ENCODE measurements at regions not wholly inside any gene's neighbourhood (a gene's known extent, or its start where the extent isn't known, plus 50 kb on each side); places are given as distances from the start of the nearest gene placed in this dataset.
"Not testable (repeated sequence)": the region's sequence is repeated elsewhere in the genome, so short reads cannot be mapped to it uniquely, and the experiment has no call there.

- H3K27ac Mint-ChIP-seq, result no peak overlapping the region
- H3K36me3 Mint-ChIP-seq (ENCODE audit: low read depth), result peaks cover 3% of the 10 kb centered on the region
- DNase-seq (no peak), ATAC-seq (ENCODE audit: low read depth) (no peak)
- H3K4me1 Mint-ChIP-seq, result peaks cover 32% of the 10 kb centered on the region
- no peak for TF ChIP-seq CTCF (IDR thresholded peaks at IDR 0.05)
- intact Hi-C loops (cut with micrococcal nuclease), result no loop called here
- POLR2A ChIA-PET, result interaction anchor here (0.9 kb wide), 1 partner anchor 145 kb away, joined by 4 read pairs; the partner anchor contains the start of gene FNDC3A
- H3K9me3 Mint-ChIP-seq, result peaks cover 11% of the 10 kb centered on the region
- H3K27me3 Mint-ChIP-seq, result no peaks in the 10 kb centered on the region
- CTCF ChIA-PET, result interaction anchor here (0.7 kb wide), 1 partner anchor 62 kb away, joined by 3 read pairs; no protein-coding TSS in a partner anchor
- no peak overlapping the region for H3K4me3 Mint-ChIP-seq
Measured at GRCh38 chr13:48831248-48831647, 144.5 kb upstream of the FNDC3A start.

- H3K36me3 Mint-ChIP-seq (ENCODE audit: low read depth), result peaks cover 3% of the 10 kb centered on the region
- H3K27me3 Mint-ChIP-seq, result no peaks in the 10 kb centered on the region
- H3K4me3 Mint-ChIP-seq, result no peak overlapping the region
- TF ChIP-seq CTCF (IDR thresholded peaks at IDR 0.05), result no peak
- intact Hi-C loops (cut with micrococcal nuclease), result no loop called here
- H3K27ac Mint-ChIP-seq, result no peak overlapping the region
- no peak for ATAC-seq (ENCODE audit: low read depth)
- peaks cover 4% of the 10 kb centered on the region for H3K9me3 Mint-ChIP-seq
- POLR2A ChIA-PET, result no interaction called here
- no peak for DNase-seq
- CTCF ChIA-PET, result no interaction called here
- peaks cover 23% of the 10 kb centered on the region for H3K4me1 Mint-ChIP-seq
Measured at GRCh38 chr13:48833412-48833811, 142.3 kb upstream of the FNDC3A start.

- H3K27ac Mint-ChIP-seq; H3K9me3 Mint-ChIP-seq; DNase-seq; H3K36me3 Mint-ChIP-seq (ENCODE audit: low read depth); CTCF ChIA-PET; H3K4me1 Mint-ChIP-seq; H3K27me3 Mint-ChIP-seq; intact Hi-C loops (cut with micrococcal nuclease); H3K4me3 Mint-ChIP-seq; ATAC-seq (ENCODE audit: low read depth); POLR2A ChIA-PET: not testable (repeated sequence)
Measured at GRCh38 chr13:48835326-48835725, 140.4 kb upstream of the FNDC3A start.

- no peak overlapping the region for H3K4me3 Mint-ChIP-seq
- no peak for TF ChIP-seq CTCF (IDR thresholded peaks at IDR 0.05)
- no peak for DNase-seq
- ChIA-PET CTCF (no interaction called here), POLR2A (no interaction called here)
- intact Hi-C loops (cut with micrococcal nuclease), result no loop called here
- no peaks in the 10 kb centered on the region for H3K4me1 Mint-ChIP-seq
- no peak for ATAC-seq (ENCODE audit: low read depth)
- peaks cover 2% of the 10 kb centered on the region for H3K9me3 Mint-ChIP-seq
- H3K36me3 Mint-ChIP-seq (ENCODE audit: low read depth), result peaks cover 3% of the 10 kb centered on the region
- H3K27ac Mint-ChIP-seq, result no peak overlapping the region
- H3K27me3 Mint-ChIP-seq, result peaks cover 10% of the 10 kb centered on the region
Measured at GRCh38 chr13:48838193-48838973, 137.3 kb upstream of the FNDC3A start.

- Mint-ChIP-seq H3K36me3 (ENCODE audit: low read depth) (peaks cover 3% of the 10 kb centered on the region), H3K9me3 (no peaks in the 10 kb centered on the region), H3K27me3 (peaks cover 10% of the 10 kb centered on the region), H3K4me3 (no peak overlapping the region), H3K27ac (no peak overlapping the region), H3K4me1 (no peaks in the 10 kb centered on the region)
- CTCF ChIA-PET, result no interaction called here
- DNase-seq (no peak), ATAC-seq (ENCODE audit: low read depth) (no peak)
- POLR2A ChIA-PET, result no interaction called here
- no peak for TF ChIP-seq CTCF (IDR thresholded peaks at IDR 0.05)
- intact Hi-C loops (cut with micrococcal nuclease), result no loop called here
Measured at GRCh38 chr13:48839171-48839570, 136.5 kb upstream of the FNDC3A start.

All from activated B cell treated with CpG ODN at 0.5 μM for 24 hours (primary cell).